GM23338 (cell line): ENCODE measurements at regions not wholly inside any gene's neighbourhood (a gene's known extent, or its start where the extent isn't known, plus 50 kb on each side); places are given as distances from the start of the nearest gene placed in this dataset.

ENCODE experiments used
- CREB1 ChIP-seq: fragments of 250-450 bp; sonication (Bioruptor Pico); IDR thresholded peaks from 2 replicates; pipeline ENCODE4 v1.5.0; 2020; ENCODE audit warnings: low read depth, mild to moderate bottlenecking, moderate library complexity
- CTCF ChIP-seq, 2 experiments: fragments of 200-600 bp in 1 of 2; sonication (generic) in 1 of 2; conservative IDR thresholded peaks; 2 replicates each; pipeline versions ENCODE4 v1.5.1 to v1.6.1; 2016 to 2017; ENCODE audit warnings: antibody characterized with exemption in 2 of 2, low read depth in 2 of 2, mild to moderate bottlenecking in 2 of 2, moderate library complexity in 1 of 2
- ETS1 ChIP-seq: IDR thresholded peaks from 2 replicates; pipeline ENCODE4 v1.6.1; 2016; ENCODE audit warnings: antibody characterized with exemption
- EZH2 ChIP-seq: fragments of 200-600 bp; sonication (generic); IDR thresholded peaks from one replicate; pipeline ENCODE4 v1.8.0; 2017; ENCODE audit warnings: antibody characterized with exemption, mild to moderate bottlenecking, low read depth; ENCODE audit not compliant: unreplicated experiment
- EZH2phosphoT487 ChIP-seq: fragments of 200-600 bp; sonication (generic); IDR thresholded peaks from one replicate; pipeline ENCODE4 v1.8.1; 2018; ENCODE audit warnings: antibody characterized with exemption; ENCODE audit not compliant: unreplicated experiment
- JUNB ChIP-seq: IDR thresholded peaks from one replicate; pipeline ENCODE4 v1.6.1; 2016; ENCODE audit warnings: antibody characterized with exemption; ENCODE audit not compliant: unreplicated experiment
- NANOG ChIP-seq: IDR thresholded peaks from 2 replicates; pipeline ENCODE4 v1.6.1; 2016; ENCODE audit warnings: antibody characterized with exemption, borderline replicate concordance
- POLR2AphosphoS5 ChIP-seq: IDR thresholded peaks from 2 replicates; pipeline ENCODE4 v1.6.1; 2016; ENCODE audit warnings: antibody characterized with exemption, low read depth
- REST ChIP-seq: IDR thresholded peaks from one replicate; pipeline ENCODE4 v1.6.1; 2018; ENCODE audit warnings: antibody characterized with exemption; ENCODE audit not compliant: unreplicated experiment
- ZNF331 ChIP-seq: fragments of 250-450 bp; sonication (Bioruptor Pico); IDR thresholded peaks from 2 replicates; pipeline ENCODE4 v1.5.0; 2020; ENCODE audit warnings: low read depth, mild to moderate bottlenecking, moderate library complexity

- TF ChIP-seq EZH2, result no peak
- no peak for TF ChIP-seq CTCF (conservative IDR thresholded peaks at IDR 0.05; ENCODE audit: low read depth in 2 of 2)
- TF ChIP-seq NANOG, result no peak
- TF ChIP-seq ZNF331 (CRISPR knock-in tag), result no peak
- no peak for TF ChIP-seq JUNB
- TF ChIP-seq ETS1, result no peak
- TF ChIP-seq EZH2phosphoT487, result no peak
- TF ChIP-seq POLR2AphosphoS5, result no peak
- no peak for TF ChIP-seq REST
- no peak for TF ChIP-seq CREB1 (CRISPR knock-in tag)
Measured at GRCh38 chr12:90593596-90594295, 361.2 kb downstream of the CCER1 start.
